ENCODE measurements at regions not wholly inside any gene's neighbourhood (a gene's known extent, or its start where the extent isn't known, plus 50 kb on each side); places are given as distances from the start of the nearest gene placed in this dataset.

DNA sequence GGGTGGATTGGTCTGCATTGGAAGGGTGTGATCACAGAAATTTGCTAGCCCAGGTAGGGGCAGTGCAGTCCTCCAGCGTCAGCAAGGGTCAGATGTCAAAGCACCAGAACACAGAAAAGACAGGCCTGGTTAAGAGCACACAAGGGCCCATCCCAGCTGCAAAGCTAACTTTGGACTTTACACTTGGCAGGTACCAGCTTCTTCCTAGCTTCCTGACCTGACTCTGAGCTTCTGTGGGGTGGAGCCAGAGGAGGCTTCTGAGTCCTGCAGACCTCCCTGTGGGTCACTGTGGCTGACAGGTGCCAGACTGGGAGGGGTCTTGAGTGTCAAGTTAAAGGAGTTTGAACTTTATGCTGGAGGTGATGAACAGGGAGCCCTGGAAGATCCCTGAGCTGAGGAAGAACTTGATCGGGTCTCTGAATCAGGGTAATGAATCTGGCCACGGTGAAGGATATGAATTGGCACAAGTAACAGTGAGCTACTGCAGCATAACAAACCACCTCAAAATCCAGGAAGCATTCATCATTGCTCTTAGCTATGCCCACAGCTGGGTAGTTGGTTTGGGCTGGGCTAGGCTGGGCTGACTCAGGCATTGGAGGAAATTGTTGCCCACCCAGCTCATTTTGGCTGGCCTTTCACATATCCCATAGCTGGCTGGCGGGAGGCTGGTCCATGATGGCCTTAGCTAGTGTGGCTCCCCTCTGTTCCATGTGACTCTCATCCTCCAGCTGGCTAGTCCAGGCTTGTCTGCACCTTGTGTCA, 63.4 kb downstream of the BARX1 start:
- Histone ChIP-seq H3K18ac (ENCODE audit: extremely low read depth, low read length) (no peak overlapping the region), H2BK15ac (ENCODE audit: low read length) (no peak overlapping the region)
- TF ChIP-seq EZH2 (IDR thresholded peaks at IDR 0.05; ENCODE audit: low read depth, low read length, severe bottlenecking) (no peak), SIN3A (conservative IDR thresholded peaks at IDR 0.05 in 1 of 2, IDR thresholded peaks at IDR 0.05 in 1 of 2; ENCODE audit: low read depth in 1 of 2, low read length in 2 of 2) (no peak), RNF2 (IDR thresholded peaks at IDR 0.05; ENCODE audit: borderline replicate concordance, low read depth, low read length, missing control alignments, poor library complexity, severe bottlenecking) (no peak), TAF1 (IDR thresholded peaks at IDR 0.05; ENCODE audit: low read depth, low read length) (no peak), BACH1 (IDR thresholded peaks at IDR 0.05; ENCODE audit: low read length) (no peak), KDM1A (IDR thresholded peaks at IDR 0.05; ENCODE audit: borderline replicate concordance, low read length) (no peak), SP4 (IDR thresholded peaks at IDR 0.05; ENCODE audit: low read length) (no peak), RAD21 (IDR thresholded peaks at IDR 0.05 in 1 of 2, conservative IDR thresholded peaks at IDR 0.05 in 1 of 2; ENCODE audit: low read depth in 2 of 2, low read length in 2 of 2) (no peak), E2F6 (IDR thresholded peaks at IDR 0.05) (no peak), CBX8 (IDR thresholded peaks at IDR 0.05; ENCODE audit: borderline replicate concordance, low read depth, low read length) (no peak)
- TF ChIP-seq, protein P1, sequence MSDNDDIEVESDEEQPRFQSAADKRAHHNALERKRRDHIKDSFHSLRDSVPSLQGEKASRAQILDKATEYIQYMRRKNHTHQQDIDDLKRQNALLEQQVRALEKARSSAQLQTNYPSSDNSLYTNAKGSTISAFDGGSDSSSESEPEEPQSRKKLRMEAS (IDR thresholded peaks at IDR 0.05): no peak

More for the DNA sequence above, 63.4 kb downstream of the BARX1 start:
- Histone ChIP-seq H2BK5ac (ENCODE audit: low read depth, low read length) (no peak overlapping the region), H3K79me1 (ENCODE audit: low read depth, low read length) (no peaks in the 10 kb centered on the region), H2BK20ac (ENCODE audit: low read length) (no peak overlapping the region), H4K91ac (replicated peaks; ENCODE audit: insufficient read length, low read length) (no peak overlapping the region), H4K5ac (ENCODE audit: insufficient read length, low read depth, low read length) (no peak overlapping the region), H4K20me1 (replicated peaks in 1 of 2; ENCODE audit: control insufficient read depth in 1 of 2, insufficient read depth in 2 of 2, low read length in 2 of 2) (no peaks in the 10 kb centered on the region), H3K4me3 (ENCODE audit: extremely low read depth in 1 of 4, insufficient read depth in 2 of 4, low read depth in 3 of 4, low read length in 4 of 4) (no peak overlapping the region), H3K4ac (replicated peaks; ENCODE audit: insufficient read length, low read depth, low read length) (no peak overlapping the region), H3K14ac (ENCODE audit: insufficient read length) (no peak overlapping the region), H2BK120ac (replicated peaks; ENCODE audit: low read depth, low read length) (no peak overlapping the region), H2AFZ (ENCODE audit: low read length) (no peak overlapping the region), H3K23me2 (ENCODE audit: low read depth, low read length) (no peaks in the 10 kb centered on the region), H3K36me3 (ENCODE audit: control insufficient read depth in 2 of 4, insufficient read depth in 4 of 4, low read length in 3 of 4) (no peaks in the 10 kb centered on the region), H3K9me3 (ENCODE audit: insufficient read depth in 2 of 2, low read depth in 1 of 2, low read length in 1 of 2) (peaks cover 12 to 14% of the 10 kb centered on the region in 2 experiments; a peak in 3 of 4 replicates), H3K27ac (ENCODE audit: low read depth, low read length) (no peak overlapping the region), H3K4me2 (ENCODE audit: insufficient read depth in 1 of 2, low read depth in 2 of 2, low read length in 2 of 2) (no peak overlapping the region), H3K56ac (replicated peaks; ENCODE audit: insufficient read length, low read depth, low read length) (no peak overlapping the region), H4K8ac (ENCODE audit: extremely low read depth, insufficient read depth, low read length) (no peak overlapping the region; the same call in 1 of the 2 replicates), H2AK5ac (ENCODE audit: low read depth, low read length) (no peak overlapping the region), H3K4me1 (replicated peaks in 1 of 4; ENCODE audit: control insufficient read depth in 3 of 4, insufficient read depth in 4 of 4, low read length in 3 of 4) (no peaks in the 10 kb centered on the region), H3K79me2 (ENCODE audit: control insufficient read depth in 1 of 2, insufficient read depth in 2 of 2, low read length in 2 of 2) (no peaks in the 10 kb centered on the region), H2BK12ac (ENCODE audit: low read depth, low read length) (no peak overlapping the region), H3K9ac (replicated peaks in 1 of 4; ENCODE audit: extremely low read depth in 1 of 4, low read depth in 3 of 4, low read length in 3 of 4) (no peak overlapping the region), H3K23ac (ENCODE audit: insufficient read length) (no peak overlapping the region), H3K27me3 (replicated peaks in 1 of 4; ENCODE audit: control insufficient read depth in 3 of 4, extremely low read depth in 1 of 4, insufficient read depth in 3 of 4, low read length in 3 of 4) (no peaks in the 10 kb centered on the region)
- DNase-seq (ENCODE audit: low read depth in 1 of 2, low spot score in 2 of 2): no peak
- FAIRE-seq: no peak
- WGBS, 2 experiments (ENCODE audit: extremely low coverage in 1 of 2, insufficient coverage in 1 of 2, insufficient read length in 1 of 2, insufficient replicate concordance in 2 of 2, low coverage in 1 of 2, low lambda C conversion rate in 2 of 2, missing lambda C conversion rate in 1 of 2): 81% methylated on average over 4 of the region's 4 CpGs; no CpG with 5 or more reads in 1 of the 2 experiments
- CTCF ChIA-PET (ENCODE audit: partially characterized antibody): interaction anchor here (1.0 to 1.6 kb wide), 5 partner anchors 18 to 123 kb away, joined by 3 to 4 read pairs (median 3); no protein-coding TSS in a partner anchor
- POLR2A ChIA-PET (ENCODE audit: partially characterized antibody): no interaction called here
